IPS-15b (cell line): ENCODE measurements at regions not wholly inside any gene's neighbourhood (a gene's known extent, or its start where the extent isn't known, plus 50 kb on each side); places are given as distances from the start of the nearest gene placed in this dataset.
"Not testable (repeated sequence)": the region's sequence is repeated elsewhere in the genome, so short reads cannot be mapped to it uniquely, and the experiment has no call there.

Experiments
- H3K27me3 ChIP-seq: one replicate; pipeline ENCODE4 v1.6.1; 2013; ENCODE audit warnings: low read length; ENCODE audit not compliant: control insufficient read depth, insufficient read depth
- H3K36me3 ChIP-seq: one replicate; pipeline ENCODE4 v1.6.1; 2013; ENCODE audit warnings: low read length; ENCODE audit not compliant: control insufficient read depth, insufficient read depth
- H3K4me1 ChIP-seq: one replicate; pipeline ENCODE4 v1.6.1; 2013; ENCODE audit warnings: mild to moderate bottlenecking, low read length; ENCODE audit not compliant: control insufficient read depth, insufficient read depth
- H3K4me3 ChIP-seq: one replicate; pipeline ENCODE4 v1.5.1; 2013; ENCODE audit warnings: low read depth, low read length
- H3K9ac ChIP-seq: one replicate; pipeline ENCODE4 v1.6.1; 2013; ENCODE audit warnings: low read depth, mild to moderate bottlenecking, low read length
- H3K9me3 ChIP-seq: one replicate; pipeline ENCODE4 v1.6.1; 2013; ENCODE audit warnings: mild to moderate bottlenecking, low read length; ENCODE audit not compliant: control insufficient read depth, insufficient read depth

DNA sequence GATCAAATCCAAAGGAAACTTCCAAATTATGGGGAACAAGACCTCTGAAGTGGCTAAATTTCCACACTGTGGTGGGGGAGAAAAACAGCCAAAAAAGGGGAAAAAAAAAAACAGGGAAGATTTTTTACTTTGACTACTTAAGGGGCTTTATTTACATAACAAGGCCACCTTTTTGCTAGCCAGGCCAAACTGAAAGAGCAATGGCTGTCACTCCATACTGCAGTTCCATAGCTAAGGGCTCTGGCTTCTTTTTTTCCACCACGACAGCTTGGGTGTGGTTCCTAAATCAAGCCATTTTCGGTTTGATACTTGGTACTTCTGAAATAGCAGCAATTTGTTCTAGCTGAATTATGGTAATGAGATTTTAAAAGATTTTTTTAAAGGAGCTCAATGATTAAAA lies 76.4 kb upstream of the ANTXRL start:
- H3K9me3 ChIP-seq, H3K4me1 ChIP-seq, H3K27me3 ChIP-seq, H3K9ac ChIP-seq, H3K36me3 ChIP-seq, H3K4me3 ChIP-seq: not testable (repeated sequence)

DNA sequence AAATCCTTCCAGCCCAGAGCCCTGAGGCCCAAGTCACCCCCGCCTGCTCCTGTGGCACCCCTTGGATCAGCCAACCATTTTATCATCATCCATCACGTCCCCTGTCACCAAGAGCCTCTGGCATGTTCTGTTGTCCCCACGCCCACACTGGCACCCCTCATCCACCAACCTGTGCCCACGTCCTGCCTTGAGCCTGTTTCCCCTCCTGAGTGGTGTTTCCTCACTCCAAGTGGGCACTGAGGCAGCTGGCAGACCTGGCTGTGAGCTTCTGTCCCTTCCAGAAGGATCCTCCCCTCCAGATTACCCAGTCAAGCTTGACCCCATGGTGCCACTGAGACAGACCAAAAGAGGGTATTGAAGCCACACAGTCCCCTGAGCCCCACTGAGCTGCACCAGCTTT lies 71.4 kb upstream of the ANTXRL start:
- H3K4me3 ChIP-seq: no peak overlapping the region
- H3K9me3 ChIP-seq: no peaks in the 10 kb centered on the region
- no peaks in the 10 kb centered on the region for H3K36me3 ChIP-seq
- no peak overlapping the region for H3K9ac ChIP-seq
- no peaks in the 10 kb centered on the region for H3K4me1 ChIP-seq
- H3K27me3 ChIP-seq: no peaks in the 10 kb centered on the region

DNA sequence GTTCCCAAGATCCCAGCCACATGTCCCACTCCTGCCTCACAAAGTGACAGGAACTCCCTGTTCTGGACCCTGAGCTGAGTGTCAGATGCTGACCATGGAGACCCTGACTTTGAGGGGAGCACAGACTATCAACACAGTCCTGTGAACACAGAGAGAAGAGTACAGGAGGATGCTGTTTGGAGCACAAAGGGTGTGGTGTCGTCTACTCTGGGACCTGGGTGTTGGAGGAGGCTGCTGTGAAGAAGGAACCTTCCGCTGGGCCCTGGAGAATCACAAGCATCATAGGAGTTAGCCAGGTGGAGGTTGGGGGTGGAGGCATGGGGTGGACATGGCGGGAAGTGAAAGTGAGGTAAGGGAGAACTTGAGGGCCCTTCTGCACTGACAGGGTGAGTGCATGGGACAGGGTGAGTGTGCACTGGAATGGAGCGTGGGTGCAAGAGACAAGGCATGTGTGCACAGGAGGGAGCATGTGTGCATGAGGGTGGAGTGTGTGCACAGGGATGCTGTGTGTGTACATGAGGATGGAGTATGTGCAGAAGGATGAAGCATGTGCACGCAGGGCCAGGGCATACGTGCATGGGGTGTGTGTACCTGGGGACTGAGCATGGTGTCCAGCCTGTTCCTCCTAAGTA lies 70.7 kb upstream of the ANTXRL start:
- Histone ChIP-seq H3K4me1 (no peaks in the 10 kb centered on the region), H3K4me3 (no peak overlapping the region), H3K27me3 (no peaks in the 10 kb centered on the region), H3K36me3 (no peaks in the 10 kb centered on the region), H3K9me3 (no peaks in the 10 kb centered on the region), H3K9ac (no peak overlapping the region)

DNA sequence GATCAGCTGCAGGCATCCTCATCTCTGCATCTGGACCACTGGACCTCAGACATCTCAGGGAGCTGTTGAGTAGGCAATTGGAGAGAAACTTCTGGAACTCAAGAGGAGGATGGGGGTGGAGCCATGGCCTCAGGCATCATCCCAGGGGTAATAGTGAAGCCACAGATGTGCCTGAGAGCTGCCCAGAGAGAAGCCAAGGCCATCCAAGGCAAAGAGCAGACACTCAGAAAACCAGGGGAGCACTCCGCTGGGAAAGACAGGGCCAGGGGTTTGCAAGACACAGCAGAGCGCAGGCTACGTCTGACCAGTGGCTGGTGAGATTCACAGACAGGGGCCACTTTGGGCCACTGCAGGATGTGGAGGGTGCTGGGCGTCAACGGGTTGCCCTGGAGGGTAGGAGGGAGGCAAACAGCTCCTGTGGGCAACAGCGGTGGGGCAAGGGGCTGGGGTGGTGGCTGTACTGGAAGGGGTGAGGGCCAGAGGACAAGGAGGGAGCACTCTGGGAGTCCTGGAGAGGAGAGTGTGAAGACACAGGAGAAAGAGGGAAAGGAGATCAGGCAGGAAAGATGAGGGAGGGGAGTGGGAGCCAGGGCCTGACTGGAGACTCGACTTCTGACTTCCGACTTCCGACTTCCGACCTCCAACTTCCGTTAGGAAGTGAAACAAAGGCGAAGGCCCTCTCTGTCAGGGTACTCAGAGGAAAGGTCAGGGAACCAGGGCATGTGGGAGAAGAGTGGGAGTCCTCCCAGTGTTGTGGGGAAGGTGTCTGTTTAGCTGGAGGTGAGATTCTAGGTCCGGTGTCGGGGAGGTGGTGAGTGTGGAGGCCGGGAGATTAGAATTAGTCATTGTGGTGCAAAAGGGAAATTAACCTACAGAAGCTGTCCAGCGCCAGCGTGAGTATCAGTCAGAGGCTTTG lies 69.7 kb upstream of the ANTXRL start:
- Histone ChIP-seq H3K27me3 (no peaks in the 10 kb centered on the region), H3K36me3 (no peaks in the 10 kb centered on the region), H3K4me1 (no peaks in the 10 kb centered on the region), H3K4me3 (no peak overlapping the region), H3K9me3 (no peaks in the 10 kb centered on the region), H3K9ac (no peak overlapping the region)

DNA sequence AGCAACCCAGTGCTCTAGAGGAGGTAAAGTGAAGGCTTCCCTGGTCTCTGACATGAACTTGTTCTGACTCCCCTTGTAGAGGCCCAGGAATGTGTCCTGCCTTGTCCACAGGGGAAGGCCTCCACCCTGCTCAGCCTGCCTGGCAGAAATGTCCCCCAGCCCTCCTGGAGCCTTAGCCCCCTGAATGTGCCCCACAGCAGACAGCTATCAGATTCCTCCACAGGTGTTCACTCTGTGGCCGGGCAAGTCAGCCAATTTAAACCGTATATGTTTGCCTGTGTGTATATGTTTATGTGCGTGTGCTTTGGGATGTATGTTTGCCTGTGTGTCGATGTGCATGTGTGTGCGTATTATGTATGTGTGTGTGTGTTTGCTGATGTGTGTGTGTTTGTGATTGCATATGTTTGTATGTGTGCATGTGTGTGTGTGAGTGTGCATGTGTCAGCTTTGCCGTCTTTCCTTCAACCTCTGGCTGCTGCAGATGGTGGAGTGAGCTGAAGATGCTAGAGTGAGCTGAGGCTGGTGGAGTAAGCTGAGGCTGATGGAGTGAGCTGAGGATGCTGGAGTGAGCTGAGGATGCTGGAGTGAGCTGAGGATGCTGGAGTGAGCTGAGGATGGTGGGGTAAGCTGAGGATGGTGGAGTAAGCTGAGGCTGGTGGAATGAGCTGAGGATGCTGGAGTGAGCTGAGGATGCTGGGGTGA lies 68.9 kb upstream of the ANTXRL start:
- Histone ChIP-seq H3K9me3 (no peaks in the 10 kb centered on the region), H3K27me3 (no peaks in the 10 kb centered on the region), H3K4me1 (no peaks in the 10 kb centered on the region), H3K36me3 (no peaks in the 10 kb centered on the region), H3K9ac (no peak overlapping the region), H3K4me3 (no peak overlapping the region)

DNA sequence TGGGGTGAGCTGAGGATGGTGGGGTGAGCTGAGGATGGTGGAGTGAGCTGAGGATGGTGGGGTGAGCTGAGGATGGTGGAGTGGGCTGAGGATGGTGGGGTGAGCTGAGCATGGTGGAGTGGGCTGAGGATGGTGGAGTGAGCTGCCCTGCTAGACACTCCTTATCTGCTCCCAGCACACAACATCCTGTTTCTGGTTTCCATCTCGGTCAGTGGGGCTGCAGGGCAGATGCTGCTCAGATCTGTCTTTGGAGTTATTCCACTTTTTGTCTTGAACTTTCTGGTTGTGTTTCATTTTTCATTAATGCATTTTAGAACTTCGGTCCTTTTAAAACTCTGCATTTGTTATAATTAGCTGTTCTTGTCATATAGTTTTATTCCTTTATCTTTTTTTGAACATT lies 67.9 kb upstream of the ANTXRL start:
- Histone ChIP-seq H3K36me3 (no peaks in the 10 kb centered on the region), H3K27me3 (no peaks in the 10 kb centered on the region), H3K9ac (no peak overlapping the region), H3K4me3 (no peak overlapping the region), H3K4me1 (no peaks in the 10 kb centered on the region), H3K9me3 (no peaks in the 10 kb centered on the region)

DNA sequence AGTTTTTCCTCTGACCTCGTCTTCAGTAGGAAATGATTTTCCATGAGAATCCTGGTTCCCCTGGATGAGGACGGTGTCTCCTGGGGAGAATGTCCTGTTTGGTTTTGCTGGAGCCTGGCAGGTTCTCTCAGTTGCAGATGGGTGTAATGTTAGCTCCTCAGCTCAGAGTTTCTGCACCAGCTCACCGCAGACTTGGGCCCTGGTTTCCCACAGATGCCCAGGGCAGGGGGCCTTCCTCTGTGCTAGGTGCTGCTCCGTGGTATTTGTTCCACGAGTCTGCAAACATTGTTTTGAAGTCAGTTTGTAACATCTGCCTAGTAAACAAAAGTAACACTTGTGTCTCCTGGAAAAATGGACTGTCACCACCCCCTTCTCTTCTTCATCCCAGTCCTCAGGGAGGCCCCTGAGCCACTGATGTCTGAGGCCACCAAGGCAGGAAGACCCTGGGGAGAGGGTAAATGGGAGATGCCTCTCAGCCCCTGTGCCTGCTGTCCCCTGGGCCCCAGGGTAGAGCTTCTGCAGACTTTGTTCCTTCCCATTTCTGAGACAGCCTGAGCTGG lies 67.3 kb upstream of the ANTXRL start:
- H3K4me3 ChIP-seq, H3K4me1 ChIP-seq, H3K36me3 ChIP-seq, H3K9me3 ChIP-seq, H3K9ac ChIP-seq, H3K27me3 ChIP-seq: not testable (repeated sequence)

DNA sequence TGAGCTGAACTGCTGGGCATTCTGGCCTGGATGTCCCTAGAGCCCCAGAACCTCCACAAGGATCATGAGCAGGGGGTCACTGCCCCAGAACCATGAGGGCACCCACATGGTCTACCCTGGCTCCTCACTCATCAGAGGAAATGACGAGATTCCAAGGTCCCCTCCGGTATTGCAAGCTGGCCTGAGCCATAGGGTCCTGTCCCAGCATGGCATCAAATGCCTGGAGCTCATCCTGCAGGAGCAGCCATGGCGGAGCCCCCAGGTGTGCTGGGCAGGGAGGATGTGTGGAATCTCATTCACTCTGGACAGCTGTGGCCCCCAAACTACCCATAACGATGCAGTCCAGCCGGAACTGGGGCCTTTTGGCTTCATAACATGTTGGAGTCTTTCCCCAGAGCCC lies 66.6 kb upstream of the ANTXRL start:
- no peaks in the 10 kb centered on the region for H3K9me3 ChIP-seq
- no peaks in the 10 kb centered on the region for H3K36me3 ChIP-seq
- H3K4me1 ChIP-seq: no peaks in the 10 kb centered on the region
- H3K4me3 ChIP-seq: no peak overlapping the region
- no peak overlapping the region for H3K9ac ChIP-seq
- no peaks in the 10 kb centered on the region for H3K27me3 ChIP-seq

DNA sequence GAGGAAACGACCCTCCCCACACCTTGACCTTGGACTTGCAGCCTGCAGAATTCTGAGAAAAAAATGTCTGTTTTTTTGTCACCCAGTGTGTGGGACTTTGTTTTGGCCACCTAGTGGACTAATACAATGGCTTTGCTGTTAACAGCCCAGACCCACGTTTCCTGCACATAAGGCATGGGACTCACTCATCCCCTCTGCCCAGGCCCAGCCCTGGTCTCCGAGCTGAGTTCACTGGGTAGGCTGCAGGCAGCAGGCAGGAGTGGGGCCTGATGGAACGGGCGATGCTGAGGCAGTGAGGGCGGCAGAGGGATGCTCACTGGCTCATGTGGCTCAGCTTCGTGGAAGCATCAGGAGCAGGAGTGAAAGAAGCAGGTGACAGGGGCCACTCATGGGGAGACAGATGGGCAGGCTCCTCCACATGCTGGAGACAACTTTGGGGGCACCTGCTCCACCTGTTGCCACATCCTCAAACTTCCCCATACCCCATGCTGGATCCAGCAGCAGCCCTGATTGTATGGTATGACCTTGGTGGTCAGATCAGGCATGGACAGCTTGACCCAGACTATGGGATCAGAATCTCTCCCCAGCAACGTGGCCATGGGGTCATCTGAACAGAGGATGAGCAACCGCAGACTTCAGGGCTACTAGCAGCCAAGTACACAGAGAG lies 65.8 kb upstream of the ANTXRL start:
- no peaks in the 10 kb centered on the region for H3K36me3 ChIP-seq
- no peaks in the 10 kb centered on the region for H3K27me3 ChIP-seq
- no peak overlapping the region for H3K4me3 ChIP-seq
- H3K4me1 ChIP-seq: no peaks in the 10 kb centered on the region
- no peak overlapping the region for H3K9ac ChIP-seq
- H3K9me3 ChIP-seq: no peaks in the 10 kb centered on the region

DNA sequence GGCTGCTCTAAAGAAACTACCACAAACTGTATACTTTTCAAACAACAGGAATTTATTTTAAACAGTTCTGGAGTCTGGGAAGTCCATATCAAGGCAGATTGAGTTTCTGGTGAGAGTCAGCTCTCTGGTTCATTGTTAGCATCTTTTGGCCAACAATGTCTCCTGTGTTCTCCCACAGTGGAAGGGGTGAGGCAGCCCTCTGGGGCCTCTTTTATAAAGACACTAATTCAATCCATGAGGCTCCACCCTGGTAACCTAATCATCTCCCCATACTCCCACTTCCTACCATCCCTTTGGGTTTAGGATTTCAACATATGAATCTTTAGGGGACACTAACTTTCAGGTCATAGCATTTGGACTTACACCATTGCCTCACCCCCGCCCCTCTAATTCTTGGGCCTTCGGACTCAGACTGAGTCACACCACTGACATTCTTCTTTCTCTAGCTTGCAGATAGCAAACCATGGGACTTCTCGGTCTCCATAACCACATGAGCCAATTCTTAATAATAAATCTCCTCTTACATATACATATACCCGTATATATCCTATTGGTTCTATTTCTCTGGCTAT lies 64.3 kb upstream of the ANTXRL start:
- no peaks in the 10 kb centered on the region for H3K27me3 ChIP-seq
- H3K9ac ChIP-seq: no peak overlapping the region
- no peaks in the 10 kb centered on the region for H3K36me3 ChIP-seq
- H3K4me1 ChIP-seq: no peaks in the 10 kb centered on the region
- H3K9me3 ChIP-seq: no peaks in the 10 kb centered on the region
- H3K4me3 ChIP-seq: no peak overlapping the region

DNA sequence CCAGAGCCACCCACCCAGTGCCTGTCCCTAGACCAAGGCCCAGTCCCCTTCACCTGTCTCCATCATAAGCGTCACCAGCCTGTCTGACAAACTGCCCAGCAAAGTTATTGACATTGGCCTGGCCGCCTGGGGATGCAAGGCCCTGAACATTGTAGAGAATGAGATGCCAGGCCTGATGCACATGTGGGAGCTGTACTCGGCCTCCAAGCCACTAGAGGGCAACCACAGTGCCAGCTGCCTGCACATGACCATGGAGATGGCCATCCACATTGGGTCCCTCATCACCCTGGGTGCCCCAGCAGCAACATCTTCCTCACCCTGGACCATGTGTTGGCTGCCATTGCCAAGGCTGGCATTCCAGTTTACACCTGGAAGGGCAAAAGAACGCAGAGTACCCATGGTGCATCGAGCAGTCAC lies 63.7 kb upstream of the ANTXRL start:
- Histone ChIP-seq H3K9ac (no peak overlapping the region), H3K9me3 (no peaks in the 10 kb centered on the region), H3K4me1 (peaks cover 4% of the 10 kb centered on the region), H3K4me3 (no peak overlapping the region), H3K36me3 (no peaks in the 10 kb centered on the region), H3K27me3 (no peaks in the 10 kb centered on the region)
